AG08395 (cell line): ENCODE measurements at regions not wholly inside any gene's neighbourhood (a gene's known extent, or its start where the extent isn't known, plus 50 kb on each side); places are given as distances from the start of the nearest gene placed in this dataset.
"Not testable (repeated sequence)": the region's sequence is repeated elsewhere in the genome, so short reads cannot be mapped to it uniquely, and the experiment has no call there.

ENCODE experiments used
- DNase-seq: peaks from one replicate; pipeline ENCODE4 v3.0.0; 2012; ENCODE audit warnings: mixed read lengths, low spot score

DNA sequence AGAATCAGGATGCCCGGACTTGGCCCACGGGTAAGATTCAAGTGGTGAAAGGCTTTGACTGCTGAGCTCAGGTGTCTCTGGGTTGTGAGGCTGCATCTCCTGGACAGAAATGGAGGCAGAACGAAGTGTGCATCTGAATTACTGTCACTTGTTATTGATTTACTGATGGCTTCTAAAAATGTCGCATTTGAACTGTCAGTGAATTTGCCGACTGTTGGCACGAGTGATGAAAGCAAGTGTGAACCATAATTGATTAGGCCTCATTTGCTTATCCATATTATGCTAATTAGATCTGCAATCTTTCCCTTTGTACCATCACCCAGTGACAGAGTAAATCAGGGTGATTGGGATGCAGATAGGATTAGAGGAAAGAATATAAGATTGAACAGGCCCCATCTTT lies 252.4 kb downstream of the NUF2 start:
- no peak for DNase-seq

DNA sequence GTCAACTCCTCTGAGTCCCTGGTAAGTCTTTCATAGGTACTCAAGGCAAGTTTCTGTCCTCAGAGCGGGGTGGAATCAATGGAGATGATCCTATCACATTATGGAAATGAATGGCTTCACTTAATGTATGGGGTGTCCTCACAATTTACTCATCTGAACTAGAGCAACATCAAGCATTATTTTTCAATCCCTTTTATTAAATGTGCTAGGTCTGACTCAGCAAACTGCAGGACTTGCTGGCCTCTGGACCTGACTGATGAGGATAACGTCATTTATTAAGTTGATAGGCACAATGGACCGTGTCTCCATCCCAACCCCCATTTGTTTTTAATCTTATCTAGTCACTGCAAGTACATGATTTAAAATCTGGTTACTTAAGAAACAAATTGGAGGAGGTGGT lies 259.2 kb downstream of the NUF2 start:
- DNase-seq, result no peak

DNA sequence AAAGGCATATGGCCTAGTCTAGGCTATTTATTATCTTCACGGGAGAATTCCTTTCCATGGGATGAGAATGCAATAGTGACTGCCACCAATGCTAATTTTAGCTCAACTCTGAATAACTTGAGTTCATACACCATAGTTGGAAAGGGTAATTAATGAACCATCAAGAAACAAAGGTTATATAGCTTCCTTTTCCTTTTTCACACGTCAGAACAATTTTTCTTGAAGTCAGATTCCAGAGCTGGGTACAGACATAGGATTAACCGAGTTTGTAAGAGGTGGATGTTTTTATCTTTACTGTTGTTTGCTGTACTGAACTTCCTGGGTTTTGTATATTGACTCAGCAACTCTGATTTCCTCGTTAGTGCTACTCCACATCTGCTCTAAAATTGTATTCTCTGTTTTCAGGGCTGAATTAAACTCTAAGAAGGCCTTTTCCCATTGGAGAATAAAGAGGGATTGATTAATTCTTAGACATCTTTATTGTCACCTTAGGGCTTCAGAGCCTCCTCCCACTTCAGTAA lies 262.0 kb downstream of the NUF2 start:
- no peak for DNase-seq

DNA sequence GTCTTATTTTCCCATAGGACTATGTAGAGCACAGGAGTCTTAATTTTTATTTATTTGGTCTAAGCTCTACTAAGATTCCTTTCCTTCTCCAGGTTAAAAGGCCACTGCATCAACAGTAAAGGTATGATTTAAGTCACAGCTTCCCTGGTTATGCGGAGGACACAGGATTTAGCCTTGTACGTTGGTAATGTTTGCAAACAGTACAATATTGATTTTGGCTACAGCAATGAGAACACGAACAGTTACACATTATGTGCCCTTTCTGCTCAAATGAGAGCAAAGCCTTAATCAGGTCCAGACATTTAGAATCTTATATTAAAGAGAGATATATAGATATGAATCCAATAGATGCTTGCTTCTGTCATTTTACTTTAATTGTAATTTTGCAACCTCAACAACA lies 264.0 kb downstream of the NUF2 start:
- DNase-seq, result no peak

DNA sequence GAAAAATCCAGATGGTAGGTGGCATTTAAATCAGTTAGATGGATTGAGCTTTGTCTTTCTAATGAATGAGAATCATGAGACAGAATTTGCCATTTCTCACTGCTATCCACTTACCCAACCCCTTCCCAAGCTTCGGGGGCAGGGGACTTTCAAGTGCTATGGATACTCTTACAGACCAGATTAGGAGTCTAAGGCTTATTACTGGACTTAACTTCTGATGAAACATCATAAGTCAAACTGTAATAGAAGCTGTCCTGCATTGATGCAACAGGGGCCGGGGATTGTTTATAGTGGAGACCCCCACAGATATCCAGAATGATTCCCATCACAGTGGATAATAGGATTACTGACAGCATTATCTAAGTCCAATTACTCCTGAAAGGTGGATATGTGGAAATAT lies 267.0 kb downstream of the NUF2 start:
- DNase-seq, result no peak

DNA sequence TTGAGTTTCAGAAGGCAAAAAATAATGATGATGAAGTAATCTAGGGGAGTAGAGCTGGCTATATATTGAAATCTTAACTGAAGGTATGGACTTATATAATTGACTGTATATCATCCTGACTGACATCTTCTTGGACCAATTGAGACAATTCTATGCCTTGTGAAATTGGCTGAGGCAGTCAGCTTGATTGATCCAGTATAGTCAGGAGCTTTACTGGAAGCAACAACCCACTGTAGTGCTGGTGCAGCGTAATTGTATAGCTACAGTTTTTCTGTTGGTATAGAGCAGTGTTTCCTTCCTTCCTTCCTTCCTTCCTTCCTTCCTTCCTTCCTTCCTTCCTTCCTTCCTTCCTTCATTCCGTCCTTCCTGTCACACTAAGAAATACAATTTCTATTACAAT lies 268.0 kb downstream of the NUF2 start:
- DNase-seq, result no peak

DNA sequence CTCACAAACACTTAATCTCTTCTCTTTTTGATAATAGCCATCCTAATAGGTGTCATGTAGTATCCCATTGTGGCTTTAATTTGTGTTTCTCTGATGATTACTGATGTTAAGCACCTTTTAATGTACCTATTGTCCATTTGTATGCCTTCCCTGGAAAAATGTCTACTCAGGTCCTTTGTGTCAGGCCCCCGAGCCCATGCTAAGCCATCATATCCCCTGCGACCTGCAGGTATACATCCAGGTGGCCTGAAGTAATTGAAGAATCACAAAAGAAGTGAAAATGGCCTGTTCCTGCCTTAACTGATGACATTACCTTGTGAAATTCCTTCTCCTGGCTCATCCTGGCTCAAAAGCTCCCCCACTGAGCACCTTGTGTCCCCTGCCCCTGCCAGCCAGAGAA lies 269.4 kb downstream of the NUF2 start:
- not testable (repeated sequence) for DNase-seq

DNA sequence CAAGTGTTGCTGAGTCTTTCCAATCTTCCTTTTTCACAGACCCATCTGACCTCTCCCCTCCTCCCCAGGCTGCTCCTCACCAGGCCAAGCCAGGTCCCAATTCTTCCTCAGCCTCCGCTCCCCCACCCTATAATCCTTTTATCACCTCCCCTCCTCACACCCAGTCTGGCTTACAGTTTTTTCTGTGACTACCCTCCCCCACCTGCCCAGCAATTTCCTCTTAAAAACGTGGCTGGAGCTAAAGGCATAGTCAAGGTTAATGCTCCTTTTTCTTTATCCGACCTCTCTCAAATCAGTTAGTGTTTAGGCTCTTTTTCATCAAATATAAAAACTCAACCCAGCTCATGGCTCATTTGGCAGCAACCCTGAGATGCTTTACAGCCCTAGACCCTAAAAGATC lies 270.9 kb downstream of the NUF2 start:
- DNase-seq, result not testable (repeated sequence)

DNA sequence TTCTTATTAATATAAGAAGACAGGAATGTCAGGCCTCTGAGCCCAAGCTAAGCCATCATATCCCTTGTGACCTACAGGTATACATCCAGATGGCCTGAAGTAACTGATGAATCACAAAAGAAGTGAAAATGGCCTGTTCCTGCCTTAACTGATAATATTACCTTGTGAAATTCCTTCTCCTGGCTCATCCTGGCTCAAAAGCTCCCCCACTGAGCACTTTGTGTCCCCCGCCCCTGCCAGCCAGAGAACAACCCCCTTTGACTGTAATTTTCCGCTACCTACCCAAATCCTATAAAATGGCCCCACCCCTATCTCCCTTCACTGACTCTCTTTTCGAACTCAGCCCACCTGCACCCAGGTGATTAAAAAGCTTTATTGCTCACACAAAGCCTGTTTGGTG lies 274.4 kb downstream of the NUF2 start:
- DNase-seq, result not testable (repeated sequence)

DNA sequence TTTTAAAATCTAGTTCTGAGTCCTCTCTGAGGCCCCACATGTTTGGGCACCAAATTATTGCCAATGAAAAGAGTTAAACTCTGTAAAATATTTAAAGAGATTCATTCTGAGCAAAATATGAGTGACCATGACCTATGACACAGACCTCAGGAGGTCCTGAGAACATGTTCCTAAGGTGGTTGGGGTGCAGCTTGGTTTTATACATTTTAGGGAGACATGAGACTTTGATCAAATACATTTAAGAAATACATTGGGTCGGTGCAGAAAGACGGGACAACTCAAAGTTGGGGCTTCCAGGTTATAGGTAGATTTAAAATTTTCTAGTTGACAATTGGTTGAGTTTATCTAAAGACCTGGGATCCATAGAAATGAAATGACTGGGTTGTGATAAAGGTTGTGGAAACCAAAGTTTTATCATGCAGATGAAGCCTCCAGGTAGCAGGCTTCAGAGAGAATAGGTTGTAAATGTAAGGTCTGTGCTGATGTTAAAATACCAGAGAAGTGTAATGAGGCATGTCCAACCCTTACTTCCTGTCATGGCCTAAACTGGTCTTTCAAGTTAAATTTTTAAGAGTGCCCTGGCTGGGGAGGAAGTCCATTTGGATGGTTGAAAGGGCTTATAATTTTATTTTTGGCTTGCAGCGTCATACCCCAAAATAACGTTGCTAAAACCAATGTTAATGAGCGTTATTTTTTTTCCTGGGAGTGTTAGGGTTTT lies 274.9 kb downstream of the NUF2 start:
- no peak for DNase-seq

DNA sequence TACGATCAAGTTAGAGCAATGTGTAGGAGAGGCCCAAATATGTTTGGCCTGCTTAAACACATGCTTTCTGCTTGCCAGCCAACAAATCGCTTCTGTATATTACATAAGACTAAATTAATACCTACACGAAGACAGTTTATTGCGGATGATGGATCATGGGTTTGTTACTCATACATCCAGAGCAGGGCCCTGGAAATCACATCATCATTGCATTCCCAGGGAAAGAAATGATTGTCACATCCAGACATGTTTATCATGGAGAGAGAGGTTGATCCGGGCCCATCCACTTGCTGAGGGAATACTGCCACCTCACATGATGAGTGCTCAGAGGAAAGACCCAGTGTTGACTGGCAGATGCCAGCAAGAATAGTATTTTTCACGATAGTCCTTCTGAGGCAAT lies 282.6 kb downstream of the NUF2 start:
- no peak for DNase-seq

DNA sequence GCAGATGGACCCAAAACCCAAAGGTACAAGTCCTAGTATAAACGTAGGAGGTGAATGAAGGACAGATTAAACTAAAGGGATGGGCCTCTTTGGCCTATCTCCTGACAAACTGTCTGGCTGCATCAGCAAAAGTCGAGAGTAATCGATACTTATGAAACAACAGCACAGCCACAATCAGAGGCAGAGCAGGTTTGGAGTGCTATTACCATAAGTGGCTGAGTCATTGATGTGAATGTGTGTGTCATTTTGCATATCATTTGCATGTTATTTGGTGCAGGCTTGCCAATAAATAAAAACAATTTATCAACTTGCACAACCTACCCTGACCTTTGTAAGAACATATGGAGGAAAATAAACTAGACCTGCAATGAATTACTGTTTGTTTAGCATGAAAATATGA lies 283.1 kb downstream of the NUF2 start:
- DNase-seq, result no peak

DNA sequence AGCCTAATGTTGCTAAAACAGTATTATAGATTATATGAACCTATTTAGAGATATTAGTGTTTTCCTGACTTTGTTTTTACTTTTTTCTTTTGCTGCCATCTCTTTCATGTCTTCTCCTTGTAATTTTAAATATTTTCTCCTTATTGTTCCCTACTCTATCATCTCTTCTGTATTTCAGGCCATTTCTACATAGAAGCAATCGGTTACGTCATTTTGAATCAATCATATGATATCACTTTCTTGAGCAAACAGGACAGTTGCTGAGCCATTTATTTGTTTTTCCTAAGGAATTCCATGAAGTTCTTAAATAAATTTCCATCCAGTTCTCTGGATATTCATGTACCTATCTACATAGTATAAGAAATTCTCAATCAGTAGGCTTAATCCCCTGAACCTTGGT lies 287.2 kb downstream of the NUF2 start:
- DNase-seq, result no peak

DNA sequence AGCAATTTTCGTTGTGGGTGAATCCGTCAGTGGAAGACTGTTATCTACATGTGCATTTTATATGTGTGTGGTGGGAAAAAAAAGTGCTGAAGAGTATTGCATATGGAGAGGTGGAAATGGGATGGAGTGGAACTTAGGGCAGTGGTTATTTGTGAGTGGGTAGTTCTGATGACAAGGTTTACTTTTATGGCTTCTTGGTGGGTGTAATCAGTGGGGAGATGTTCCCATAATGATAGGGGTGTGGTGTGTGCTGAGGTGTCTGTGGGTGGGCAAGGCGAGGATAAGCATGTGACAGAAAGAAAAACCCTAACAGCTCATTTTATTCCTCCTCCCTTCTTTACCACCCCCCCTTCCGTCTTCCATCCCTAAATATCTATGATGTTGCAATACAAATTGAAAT lies 288.1 kb downstream of the NUF2 start:
- no peak for DNase-seq

DNA sequence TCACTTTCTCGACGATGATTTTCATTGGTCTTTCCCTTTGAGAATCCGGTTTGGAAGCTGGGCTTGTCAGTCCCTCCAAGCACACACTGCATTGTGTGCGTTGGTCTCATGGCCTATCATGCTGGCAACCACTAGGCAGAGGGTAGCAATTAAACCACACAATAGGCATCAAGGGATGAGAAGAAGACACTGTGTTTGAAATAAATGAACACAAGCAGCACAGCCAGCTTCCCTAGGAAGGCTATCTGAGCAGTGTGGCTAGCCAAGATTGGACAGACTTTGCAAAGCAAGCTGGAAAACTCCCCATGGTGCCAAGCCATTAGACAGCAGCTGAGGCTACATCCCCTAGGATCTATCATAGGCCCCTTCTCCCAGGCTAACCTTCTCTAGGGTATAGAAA lies 288.7 kb downstream of the NUF2 start:
- no peak for DNase-seq

DNA sequence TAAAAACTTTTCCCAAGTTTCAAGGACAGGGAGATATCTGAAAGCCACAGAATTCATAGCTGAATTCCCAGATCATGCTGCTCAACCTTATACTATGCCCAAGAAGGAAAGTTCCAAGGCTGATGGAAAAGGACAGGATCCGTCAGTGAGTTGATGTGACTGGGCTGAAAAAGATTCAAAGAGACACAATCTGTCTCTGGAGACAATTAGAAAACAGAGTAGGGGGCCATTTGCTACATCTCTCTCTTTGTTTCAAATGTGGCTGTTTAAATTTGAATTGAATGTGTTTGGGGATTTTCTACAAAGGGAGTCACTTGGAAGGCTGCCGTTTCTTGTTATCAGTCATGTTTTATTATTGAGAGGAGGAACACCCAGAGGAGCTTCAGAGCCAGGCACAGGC lies 292.6 kb downstream of the NUF2 start:
- DNase-seq, result no peak

DNA sequence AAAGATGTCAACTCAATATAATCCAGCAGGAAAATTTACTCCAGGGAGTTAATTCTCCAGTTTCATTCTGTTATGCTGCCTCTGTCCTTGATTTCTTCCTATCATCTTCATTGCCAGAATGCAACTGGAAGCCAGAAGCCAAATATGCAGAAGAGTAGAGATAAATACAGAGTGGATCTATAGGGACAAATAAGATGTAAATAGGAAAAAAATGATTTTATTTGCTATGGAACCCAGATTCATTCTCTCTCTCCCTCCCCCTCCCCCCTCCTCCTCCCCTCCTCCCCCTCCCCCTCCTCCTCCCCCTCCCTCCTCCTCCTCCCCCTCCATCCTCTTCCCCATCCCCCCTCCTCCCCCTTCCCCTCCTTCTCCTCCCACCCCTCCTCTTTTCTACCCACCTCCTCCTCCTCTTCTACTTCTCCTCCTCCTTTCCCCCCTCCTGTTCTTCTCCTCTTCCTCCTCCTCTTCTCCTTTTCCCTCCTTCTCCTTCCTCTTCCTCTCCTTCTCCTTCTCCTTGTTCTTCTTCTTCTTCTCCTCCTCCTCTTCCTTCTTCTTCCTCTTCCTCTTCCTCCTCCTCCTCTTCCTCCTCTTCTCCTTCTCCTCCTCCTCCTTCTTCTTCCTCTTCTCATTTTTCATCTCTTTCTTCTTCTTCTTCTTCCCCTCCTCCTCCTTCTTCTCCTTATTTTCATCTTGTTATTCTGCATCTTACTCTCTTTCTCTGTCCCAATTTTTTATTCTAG lies 306.4 kb downstream of the NUF2 start:
- DNase-seq, result no peak

DNA sequence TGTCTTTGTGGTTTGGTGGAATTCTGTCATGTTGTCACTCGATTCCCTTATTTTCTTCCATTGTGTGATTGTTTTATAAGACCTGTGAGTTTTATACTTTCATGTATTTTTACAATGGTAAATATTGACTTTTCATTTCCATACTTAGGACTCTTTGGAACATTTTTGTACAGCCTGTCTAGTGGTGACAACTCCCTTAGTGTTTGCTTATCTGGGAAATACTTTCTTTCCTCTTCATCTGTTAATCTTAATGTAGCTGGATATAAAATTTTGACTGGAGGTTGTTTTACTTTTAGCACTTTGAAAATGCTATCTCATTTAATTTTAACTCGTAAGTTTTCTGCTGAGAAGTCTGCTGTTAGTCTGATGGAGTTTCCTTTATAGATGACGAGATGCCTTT lies 310.5 kb downstream of the NUF2 start:
- DNase-seq, result no peak

DNA sequence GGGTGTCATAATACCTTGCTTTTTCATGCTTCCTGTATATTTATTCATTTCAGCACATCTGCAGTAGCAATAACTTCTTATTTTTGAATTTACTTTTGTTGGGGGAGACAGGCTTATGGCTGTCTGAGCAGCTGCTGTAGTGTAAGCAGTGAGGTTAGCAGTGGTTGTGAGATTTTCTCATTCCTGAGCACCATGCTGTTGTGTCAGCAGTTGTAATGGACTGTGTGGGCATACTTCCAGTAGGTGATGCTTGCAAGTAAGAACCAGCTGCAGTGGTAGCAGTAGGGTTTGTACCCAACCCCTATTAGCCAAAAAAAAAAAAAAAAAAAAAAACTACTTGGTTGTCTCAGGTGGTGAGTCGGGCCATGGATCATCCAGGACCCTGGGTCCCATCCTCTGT lies 311.6 kb downstream of the NUF2 start:
- DNase-seq, result no peak

DNA sequence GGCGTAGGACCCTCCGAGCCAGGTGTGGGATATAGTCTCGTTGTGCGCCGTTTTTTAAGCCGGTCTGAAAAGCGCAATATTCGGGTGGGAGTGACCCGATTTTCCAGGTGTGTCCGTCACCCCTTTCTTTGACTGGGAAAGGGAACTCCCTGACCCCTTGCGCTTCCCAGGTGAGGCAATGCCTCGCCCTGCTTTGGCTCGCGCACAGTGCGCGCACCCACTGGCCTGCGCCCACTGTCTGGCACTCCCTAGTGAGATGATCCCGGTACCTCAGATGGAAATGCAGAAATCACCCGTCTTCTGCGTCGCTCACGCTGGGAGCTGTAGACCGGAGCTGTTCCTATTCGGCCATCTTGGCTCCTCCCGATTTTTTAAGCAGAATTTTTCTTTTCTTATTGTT lies 323.9 kb downstream of the NUF2 start:
- DNase-seq, result not testable (repeated sequence)

DNA sequence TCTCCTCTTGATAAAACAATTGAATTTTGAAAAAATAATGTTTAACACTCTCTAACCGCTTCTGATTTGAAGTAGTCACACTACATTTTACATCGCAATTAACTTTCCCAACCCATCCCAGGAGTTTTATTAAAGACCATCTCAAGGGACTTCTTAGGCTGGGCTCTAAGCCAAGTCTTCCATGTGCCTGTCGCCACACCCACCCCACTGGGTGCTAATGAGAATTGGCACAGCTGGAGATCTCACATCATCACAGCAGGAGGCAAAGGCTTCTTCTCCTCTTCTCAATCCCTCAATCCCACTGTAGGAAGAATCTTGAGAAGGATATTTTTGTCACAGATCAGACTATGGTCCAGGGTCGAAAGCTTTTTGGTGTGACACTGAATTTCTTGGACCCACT lies 328.9 kb downstream of the NUF2 start:
- no peak for DNase-seq

DNA sequence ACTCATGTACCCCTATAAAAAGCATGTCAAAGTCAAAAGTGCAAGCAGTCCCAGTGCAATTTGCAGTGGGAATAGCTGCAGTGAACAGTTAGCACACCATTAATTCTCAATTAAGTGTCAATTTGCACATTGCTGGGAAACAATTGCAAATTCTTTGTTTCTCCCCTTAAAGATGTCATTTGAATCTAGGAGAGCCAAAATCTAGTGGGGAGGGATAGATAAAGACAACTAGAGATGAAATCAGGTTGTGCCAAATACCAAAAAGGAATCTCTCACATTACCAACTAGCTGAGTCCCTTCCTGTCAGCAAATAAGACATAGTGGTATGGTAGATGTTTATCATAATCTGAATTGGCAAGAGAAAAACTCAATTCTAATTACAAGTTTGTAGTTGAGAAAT lies 330.7 kb downstream of the NUF2 start:
- DNase-seq, result no peak

DNA sequence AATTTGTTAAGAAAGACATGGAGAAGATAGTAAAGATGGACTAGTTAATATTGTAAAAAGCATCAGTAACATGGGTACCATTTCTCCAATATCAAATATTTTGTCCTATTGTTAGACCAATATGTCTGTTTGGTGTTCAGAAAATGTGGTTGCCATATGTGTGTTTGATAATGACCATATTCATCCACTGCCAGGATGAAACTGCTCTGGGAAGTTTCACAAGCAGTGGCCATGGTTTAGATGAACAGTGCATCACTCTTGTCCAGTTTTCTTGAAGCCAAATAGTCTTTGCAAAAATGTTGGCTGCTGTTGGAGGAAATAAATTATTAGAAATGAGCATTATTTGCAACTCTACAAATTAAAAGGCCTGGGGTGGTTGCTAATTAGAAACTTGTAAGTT lies 333.8 kb downstream of the NUF2 start:
- no peak for DNase-seq
